GM19463 (cell line): ENCODE measurements at regions not wholly inside any gene's neighbourhood (a gene's known extent, or its start where the extent isn't known, plus 50 kb on each side); places are given as distances from the start of the nearest gene placed in this dataset.
"Not testable (repeated sequence)": the region's sequence is repeated elsewhere in the genome, so short reads cannot be mapped to it uniquely, and the experiment has no call there.

Experiments used
- ATAC-seq: cut with Tn5 transposase; IDR thresholded peaks from one replicate; pipeline ENCODE4 v1.9.1; 2021; ENCODE audit warnings: mild to moderate bottlenecking, moderate library complexity; ENCODE audit not compliant: unreplicated experiment

- ATAC-seq, result no peak
Measured at GRCh38 chr1:232182236-232182635, 447.7 kb downstream of the SIPA1L2 start.

- no peak for ATAC-seq
Measured at GRCh38 chr1:232180779-232181136, 449.2 kb downstream of the SIPA1L2 start.

- ATAC-seq, result no peak
Measured at GRCh38 chr1:232179896-232180778, 449.8 kb downstream of the SIPA1L2 start.

DNA sequence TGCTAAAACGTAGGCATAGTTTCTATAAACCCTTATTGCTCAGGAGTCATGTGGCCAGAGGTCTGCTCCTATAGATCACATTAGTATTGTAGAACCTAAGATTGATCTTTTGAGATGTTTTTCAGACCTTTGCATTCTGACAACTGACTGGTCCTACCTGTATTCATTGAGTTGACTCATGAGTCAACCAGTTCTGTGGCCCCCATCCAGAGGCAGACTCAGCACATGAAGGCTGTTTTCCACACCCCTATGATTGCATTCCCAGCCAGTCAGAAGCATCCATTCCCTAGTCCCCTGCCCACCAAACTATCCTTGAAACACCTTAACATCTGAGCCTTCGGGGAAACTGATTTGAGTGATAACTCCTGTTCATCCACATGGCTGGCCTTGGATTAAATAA, 451.7 kb downstream of the SIPA1L2 start:
- no peak for ATAC-seq

GRCh38 chr1:232177438-232177837, 452.5 kb downstream of the SIPA1L2 start:
- no peak for ATAC-seq

DNA sequence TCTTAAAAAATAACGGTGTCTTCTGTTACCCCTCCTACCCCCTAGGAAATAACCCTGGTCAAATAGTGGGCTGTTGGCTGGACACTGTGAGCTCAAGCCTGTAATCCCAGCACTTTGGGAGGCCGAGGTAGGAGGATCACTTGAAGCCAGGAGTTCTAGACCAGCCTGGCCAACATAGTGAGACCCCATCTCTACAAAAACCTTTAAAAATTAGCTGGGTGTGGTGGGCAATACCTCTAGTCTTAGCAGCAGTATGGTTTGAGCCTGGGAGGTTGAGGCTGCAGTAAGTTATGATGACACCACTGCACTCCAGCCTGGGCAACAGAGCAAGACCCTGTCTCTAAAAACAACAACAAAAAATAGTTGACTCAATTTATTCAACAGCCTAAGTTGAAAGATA, 453.7 kb downstream of the SIPA1L2 start:
- no peak for ATAC-seq

DNA sequence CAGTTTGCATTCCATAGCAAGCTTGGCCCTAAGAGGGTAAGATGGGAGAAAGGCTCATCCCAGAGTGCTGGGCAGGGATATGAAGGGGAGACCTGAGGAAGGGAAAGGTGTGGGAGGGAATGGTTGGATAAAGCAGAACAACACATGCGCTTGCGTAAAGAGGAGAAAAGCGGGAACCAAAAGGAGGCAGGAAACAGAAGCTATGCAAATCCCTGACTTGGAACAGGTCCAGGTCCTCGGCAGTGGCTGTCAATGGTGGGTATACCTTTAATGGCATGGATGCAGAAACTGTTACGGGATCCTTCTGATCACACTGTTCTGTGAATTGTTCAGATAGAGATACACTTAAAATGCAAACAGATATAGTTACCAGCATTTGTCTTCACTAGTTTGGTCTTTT, 455.6 kb downstream of the SIPA1L2 start:
- no peak for ATAC-seq

DNA sequence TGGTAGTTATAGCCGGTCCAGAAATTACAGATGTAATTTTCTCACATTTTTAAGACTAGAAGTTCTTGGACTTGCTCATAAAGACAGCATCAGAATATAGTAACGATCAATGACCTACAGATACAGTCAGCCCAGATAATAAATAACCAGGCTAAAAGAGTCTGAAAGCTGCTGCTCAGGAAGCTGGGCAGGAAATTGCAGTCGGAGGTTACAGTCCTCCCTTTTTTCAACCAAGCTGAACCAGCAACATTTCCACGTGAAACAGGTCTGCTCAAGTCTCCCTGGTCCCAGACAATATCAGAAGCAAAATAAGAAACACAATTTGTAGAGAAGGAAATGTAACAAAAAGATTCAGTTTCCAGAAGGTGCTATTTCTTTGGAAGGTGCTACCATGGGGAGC, 457.4 kb downstream of the SIPA1L2 start:
- ATAC-seq, result no peak

- ATAC-seq, result no peak
Measured at GRCh38 chr1:232170909-232171308, 459.0 kb downstream of the SIPA1L2 start.

- ATAC-seq, result no peak
Measured at GRCh38 chr1:232169436-232169835, 460.5 kb downstream of the SIPA1L2 start.

DNA sequence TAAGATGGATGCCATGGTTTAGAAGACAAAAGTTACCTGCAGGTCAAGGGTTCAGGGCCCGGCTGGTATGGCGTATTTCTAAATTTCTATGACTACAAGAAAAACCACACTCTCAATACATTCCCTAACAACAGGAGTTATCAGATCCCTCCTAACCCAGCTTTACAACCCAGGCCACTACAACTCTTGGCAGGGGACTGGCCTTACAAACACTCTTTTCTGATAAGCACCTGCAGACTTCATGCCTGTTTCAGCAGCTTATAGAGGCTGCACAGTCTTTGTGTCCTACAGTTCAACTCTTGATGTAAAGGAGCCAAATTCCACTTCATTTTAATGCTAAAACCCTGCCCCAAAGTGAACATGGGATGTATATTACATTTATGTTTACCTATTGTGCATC, 461.4 kb downstream of the SIPA1L2 start:
- ATAC-seq, result no peak

DNA sequence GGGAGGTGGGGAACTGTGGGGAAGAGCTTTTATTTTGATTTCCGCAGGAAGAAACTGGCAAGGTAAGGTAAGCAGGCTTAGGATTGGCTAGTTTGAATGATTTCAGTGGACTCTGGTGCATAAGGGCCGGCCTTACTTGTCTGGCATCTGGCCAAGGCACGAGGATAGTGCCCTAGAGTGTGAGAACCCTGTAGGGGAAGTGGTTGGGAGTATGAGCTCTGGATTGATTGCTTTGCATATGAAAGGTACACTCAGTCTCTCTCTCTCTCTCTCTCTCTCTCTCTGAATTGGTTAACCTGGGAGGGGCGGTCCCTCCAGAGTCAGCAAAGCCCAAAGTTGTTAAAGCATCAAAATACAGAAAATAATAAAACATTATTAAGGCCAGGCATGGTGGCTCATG, 463.0 kb downstream of the SIPA1L2 start:
- no peak for ATAC-seq

GRCh38 chr1:232164078-232164963, 465.6 kb downstream of the SIPA1L2 start:
- ATAC-seq, result no peak

GRCh38 chr1:232163533-232163932, 466.4 kb downstream of the SIPA1L2 start:
- ATAC-seq, result no peak

DNA sequence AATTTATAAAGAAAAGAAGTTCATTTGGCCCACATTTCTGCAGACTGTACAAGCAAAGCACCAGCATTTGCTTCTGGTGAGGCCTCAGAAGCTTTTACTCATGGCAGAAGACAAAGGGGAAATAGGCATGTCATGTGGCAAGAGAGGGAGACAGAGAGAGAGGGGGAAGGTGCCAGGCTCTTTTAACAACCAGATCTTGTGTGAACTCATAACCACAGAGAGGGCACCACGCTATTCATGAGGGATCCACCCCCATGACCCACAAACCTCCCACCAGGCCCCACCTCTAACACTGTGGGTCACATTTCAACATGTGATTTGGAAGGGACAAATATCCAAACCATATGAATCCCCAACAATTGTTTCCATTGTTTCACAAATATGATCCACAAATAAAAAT, 467.9 kb downstream of the SIPA1L2 start:
- no peak for ATAC-seq

DNA sequence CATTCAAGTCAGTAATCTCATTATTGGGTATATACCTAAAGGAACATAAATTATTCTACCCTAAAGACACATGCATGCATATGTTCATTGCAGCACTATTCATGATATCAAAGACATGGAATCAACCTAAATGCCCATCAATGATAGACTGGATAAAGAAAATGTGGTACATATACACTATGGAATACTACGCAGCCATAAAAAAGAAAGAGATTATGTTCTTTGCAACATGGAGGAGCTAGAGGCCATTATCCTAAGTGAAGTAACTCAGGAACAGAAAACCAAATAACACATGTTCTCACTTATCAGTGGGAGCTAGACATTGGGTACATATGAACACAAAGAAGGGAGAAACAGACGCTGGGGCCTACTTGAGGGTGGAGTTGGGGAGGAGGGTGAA, 471.4 kb downstream of the SIPA1L2 start:
- not testable (repeated sequence) for ATAC-seq

DNA sequence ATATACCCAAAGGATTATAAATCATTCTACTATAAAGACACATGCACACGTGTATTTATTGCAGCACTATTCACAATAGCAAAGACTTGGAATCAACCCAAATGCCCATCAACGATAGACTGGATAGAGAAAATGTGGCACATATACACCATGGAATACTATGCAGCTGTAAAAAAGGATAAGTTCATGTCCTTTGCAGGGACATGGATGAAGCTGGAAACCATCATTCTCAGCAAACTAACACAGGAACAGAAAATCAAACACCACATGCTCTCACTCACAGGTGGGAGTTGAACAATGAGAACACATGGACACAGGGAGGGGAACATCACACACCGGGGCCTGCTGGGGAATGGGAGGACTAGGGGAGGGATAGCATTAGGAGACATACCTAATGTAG, 473.9 kb downstream of the SIPA1L2 start:
- not testable (repeated sequence) for ATAC-seq

DNA sequence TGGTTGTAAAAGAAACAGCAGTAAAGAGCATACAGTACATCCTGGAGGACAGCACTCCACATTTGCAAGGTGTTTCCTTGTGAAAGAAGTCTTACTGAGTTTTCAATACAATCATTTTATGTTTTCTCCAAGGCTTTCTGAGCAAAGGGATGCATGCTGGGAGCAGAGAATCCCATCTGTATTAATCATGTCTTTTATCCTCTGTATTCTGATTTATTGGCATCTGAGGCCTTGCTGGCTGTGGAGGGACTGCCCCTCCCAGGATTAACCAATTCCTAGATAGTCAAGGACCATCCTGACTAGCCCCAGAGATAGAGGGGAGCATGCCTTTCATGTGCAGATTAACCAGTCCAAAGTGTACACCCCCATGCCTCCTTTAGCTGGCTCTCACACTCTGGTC, 476.3 kb downstream of the SIPA1L2 start:
- ATAC-seq, result no peak

DNA sequence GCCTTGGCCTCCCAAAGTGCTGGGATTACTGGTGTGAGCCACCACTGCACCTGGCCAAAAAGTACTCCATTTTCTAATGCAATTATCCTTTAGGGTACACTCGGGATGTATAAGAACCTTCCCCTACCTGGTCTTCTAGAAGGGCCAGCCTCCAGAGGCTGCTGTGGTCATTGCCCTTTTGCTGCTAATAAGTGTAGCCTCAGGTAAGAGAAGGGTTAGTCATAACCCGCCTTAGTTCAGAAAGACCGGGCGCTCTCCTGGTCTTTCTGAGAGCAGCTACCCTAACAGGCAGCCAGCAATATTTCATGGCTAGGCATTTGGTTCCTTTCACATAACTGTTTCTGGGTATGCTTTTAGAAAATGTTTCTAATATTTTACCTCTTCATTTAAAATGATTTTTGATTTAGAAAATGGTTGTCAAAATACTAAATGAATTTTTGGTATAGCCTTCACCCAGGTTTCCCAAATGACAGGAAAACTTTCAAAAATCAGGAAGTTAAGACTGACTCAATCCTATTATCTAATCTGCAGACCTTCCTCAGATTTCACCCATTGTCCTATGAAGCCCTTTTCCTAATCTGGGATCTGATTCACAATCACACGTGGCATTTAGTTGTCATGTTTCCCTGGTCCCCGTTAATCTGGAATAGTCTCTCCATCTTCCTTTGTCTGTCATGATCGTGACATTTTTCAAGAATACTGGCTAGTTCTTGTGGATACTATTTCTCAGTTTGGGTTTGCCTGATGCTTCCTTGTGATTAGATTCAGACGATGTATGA, 479.0 kb downstream of the SIPA1L2 start:
- ATAC-seq, result no peak

GRCh38 chr1:232149287-232150201, 480.4 kb downstream of the SIPA1L2 start:
- no peak for ATAC-seq
